ENCODE measurements at regions not wholly inside any gene's neighbourhood (a gene's known extent, or its start where the extent isn't known, plus 50 kb on each side); places are given as distances from the start of the nearest gene placed in this dataset.
A peak's percentile ranks its signal among the peaks of the same experiment; 100 is the strongest.

- DNase-seq: no peak
Measured at GRCh38 chr1:232555494-232556210, 74.3 kb downstream of the SIPA1L2 start.

- DNase-seq: no peak
Measured at GRCh38 chr1:232554409-232554808, 75.5 kb downstream of the SIPA1L2 start.

DNA sequence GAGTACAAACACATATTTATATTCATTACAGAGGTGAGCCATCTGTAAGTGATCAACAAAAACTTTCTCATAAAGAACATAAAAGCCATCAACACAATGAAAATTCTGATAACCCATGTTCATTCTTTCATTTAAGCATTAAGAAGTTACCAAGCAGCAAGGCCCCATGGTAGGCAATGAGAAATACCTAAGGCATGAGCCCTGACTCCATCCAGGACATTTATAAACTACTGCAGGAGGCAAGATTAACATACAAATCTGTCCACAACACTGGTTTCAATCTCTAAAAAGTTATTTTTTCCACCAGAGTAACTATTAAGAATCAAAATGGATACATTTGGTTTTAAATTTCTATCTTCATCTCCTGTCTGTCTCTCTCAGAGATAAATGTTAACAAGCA lies 76.1 kb downstream of the SIPA1L2 start:
- DNase-seq: no peak

GRCh38 chr1:232553050-232553754 lies 76.7 kb downstream of the SIPA1L2 start:
- DNase-seq: no peak

DNA sequence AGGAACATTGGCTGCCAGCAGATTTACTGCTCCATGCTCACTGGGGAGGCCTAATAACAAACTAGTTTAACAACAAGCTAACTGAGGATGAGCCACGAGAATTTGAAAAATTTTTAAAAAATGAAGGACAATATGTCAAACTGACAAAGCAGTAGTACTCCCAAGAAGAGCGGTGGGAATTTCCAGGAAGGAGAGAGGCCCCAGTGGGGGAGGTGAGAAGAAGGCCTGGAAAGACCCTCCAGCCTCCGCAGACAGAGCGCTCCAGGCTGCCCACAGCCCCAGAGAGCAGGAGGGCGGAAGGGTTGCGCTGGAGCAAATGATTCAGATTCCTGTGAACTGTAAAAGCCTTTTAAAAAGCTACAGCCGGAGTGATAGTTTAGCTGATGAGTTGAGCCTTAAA lies 78.5 kb downstream of the SIPA1L2 start:
- no peak for DNase-seq

DNA sequence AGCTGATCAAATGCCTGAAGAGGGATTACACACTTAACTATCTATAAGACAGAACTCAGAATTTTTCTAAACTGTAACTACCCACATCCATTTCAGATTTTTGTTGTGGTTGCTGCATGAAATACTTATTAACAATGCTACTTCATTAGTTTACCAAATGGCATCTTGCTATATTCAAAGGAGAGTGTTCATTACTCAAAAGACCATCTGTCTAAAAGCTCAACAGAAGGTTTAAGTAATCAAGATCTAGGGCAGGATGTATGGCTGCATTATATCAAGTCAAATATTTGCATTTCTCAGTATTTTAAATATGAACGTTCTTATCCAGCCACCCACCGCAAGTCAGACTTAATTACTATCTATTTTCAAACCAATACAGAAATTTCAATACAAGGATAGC lies 79.9 kb downstream of the SIPA1L2 start:
- DNase-seq: peak in 1 of 3 experiments; percentile 26

DNA sequence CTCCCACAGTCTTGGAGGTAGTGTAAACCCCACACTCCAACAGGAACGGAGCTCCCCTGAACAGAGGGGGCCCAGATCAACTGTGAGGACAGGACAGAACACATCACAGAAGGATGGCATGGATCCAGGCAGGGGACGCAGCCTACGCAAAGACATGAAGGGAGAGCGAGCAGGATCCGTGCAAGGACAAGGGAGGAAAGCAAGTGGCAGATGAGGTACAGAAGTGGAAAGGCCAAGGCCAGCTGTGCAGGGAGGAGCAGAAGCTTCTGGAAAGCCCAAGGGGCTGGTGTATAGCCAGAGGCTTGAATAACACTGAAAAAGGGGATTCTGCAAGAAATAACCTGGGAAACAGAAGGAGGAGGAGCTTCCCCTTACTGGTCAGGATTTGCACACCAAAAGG lies 81.2 kb downstream of the SIPA1L2 start:
- DNase-seq: no peak

GRCh38 chr1:232547938-232548484 lies 81.9 kb downstream of the SIPA1L2 start:
- peak; percentile 19 to 75 (median 68) for DNase-seq

DNA sequence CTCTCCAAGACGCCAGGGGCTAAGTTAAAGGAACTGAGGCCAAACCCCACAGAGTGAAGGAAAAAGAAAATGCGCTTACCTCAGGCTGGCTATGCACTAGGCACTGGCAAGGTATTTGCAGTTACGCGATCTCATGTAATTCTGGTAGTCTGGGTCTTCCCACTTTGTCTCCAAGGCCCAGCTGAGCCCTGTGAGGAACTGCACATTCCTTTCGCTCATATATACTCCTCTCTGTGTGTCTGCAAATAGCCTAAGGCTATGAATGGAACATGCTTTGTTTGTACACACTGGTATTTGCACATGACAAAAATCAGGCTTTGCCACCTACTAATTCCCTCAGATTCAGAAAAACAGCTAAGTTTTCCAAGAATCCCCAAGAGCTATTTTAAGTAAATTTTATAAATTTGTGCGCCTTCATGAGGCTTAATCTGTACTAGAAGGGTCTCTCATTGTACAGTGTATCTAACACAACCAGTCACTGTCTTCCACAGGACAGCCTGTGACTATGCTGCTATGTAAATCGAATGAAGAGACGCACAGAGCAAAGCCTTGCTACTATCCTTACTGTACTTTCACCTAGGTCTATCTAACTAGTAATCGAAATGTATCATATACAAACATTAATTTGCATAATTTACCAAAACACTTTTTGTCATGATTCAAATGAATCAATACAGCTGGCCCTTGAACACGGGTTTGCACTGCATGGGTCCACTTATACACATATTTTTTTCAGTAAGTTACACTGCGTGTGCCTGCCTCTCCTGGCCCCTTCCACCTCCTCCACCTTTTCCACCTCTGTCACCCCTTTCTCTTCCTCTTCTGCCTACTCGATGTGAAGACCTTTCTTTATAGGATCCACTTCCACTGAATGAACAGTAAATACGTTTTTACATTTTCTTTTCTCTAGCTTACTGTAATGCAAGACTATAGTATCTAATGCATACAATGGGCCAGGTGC lies 87.0 kb downstream of the SIPA1L2 start:
- peak in 2 of 3 experiments; percentile 40 to 79 for DNase-seq

DNA sequence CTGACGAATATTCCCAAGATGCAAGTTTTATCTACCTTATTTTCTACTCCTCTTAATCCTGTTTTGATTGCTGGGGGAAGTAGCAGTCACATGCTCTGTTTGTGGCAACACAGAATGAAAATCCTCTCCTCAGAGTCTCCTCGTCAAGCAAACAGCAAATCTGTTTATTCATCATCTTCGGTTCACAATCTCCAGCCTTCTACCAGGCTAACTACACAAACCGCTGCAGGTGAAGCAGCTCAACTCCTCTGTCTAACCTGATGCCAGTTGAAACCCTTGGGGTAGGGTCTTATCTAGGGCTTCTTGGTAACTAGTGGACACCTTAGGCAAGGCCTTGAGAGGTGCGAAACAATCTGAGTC lies 91.0 kb downstream of the SIPA1L2 start:
- no peak for DNase-seq

- DNase-seq: peak in 2 of 3 experiments; percentile 7 to 79
Measured at GRCh38 chr1:232538224-232538942, 91.5 kb downstream of the SIPA1L2 start.

- no peak for DNase-seq
Measured at GRCh38 chr1:232534552-232535517, 95.1 kb downstream of the SIPA1L2 start.

DNA sequence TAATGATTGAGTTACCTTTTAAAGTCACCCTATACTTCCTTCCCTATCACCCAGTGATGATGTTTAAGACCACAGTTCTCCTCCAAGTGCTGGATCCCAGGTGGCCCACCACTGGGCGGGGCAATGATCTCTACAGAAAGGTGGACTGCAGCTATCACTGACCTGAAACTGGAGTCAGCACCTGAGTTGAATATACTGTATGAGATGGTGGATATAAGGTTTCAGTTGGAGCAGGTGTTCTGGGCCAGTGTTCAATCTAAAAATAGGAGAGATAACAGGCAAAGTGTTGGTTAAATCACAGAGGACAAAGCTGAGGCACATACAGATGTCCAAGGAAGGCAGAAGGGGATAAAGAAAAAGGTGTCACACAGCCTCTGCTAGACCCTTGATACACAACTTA lies 96.6 kb downstream of the SIPA1L2 start:
- DNase-seq: peak in 1 of 3 experiments; percentile 9

- no peak for DNase-seq
Measured at GRCh38 chr1:232532901-232533300, 97.0 kb downstream of the SIPA1L2 start.

DNA sequence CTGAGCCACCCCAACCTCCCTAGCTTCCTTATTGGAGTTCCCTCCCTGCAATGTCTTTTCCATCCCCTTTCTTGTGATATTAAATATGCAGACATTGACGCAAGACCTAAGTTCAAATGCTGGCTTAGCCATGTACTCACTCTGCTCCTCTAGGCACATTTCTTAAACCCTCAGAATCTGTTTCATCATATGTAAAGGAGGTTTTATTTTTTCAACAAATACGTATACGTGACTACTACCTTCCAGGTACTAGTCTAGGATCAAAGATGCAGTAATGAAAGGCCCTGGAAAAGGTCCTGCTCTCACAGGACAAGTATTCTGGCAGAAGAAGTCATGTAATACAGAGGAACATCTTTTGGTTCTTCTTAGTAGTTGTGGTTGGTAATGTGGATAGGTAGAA lies 98.6 kb downstream of the SIPA1L2 start:
- no peak for DNase-seq

- no peak for DNase-seq
Measured at GRCh38 chr1:232529747-232530146, 100.2 kb downstream of the SIPA1L2 start.

GRCh38 chr1:232528472-232529089 lies 101.4 kb downstream of the SIPA1L2 start:
- DNase-seq: no peak

DNA sequence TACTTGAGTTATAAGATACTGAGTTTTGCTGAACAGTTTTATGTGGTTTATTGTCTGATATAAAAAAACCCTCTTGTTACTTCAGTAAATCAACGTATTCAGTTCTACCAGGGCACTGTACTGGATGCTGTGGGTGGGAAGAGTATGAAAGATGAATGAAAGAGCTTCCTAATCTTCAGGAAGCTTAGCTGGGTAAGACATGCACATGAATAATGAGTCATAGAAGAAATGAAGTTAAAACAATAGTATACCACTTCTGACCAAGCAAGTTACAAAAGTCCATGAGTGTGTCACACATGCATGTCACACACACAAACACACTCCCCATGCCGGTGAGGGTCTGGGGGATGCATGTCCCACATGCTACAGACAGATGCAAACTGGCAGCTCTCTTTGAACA lies 105.9 kb downstream of the SIPA1L2 start:
- DNase-seq: no peak

GRCh38 chr1:232522189-232522588 lies 107.7 kb downstream of the SIPA1L2 start:
- no peak for DNase-seq

- no peak for DNase-seq
Measured at GRCh38 chr1:232521660-232522059, 108.3 kb downstream of the SIPA1L2 start.

- DNase-seq: peak in 1 of 3 experiments; percentile 10
Measured at GRCh38 chr1:232519186-232519585, 110.7 kb downstream of the SIPA1L2 start.
